Neural cell (in vitro differentiated cells): ENCODE measurements at regions not wholly inside any gene's neighbourhood (a gene's known extent, or its start where the extent isn't known, plus 50 kb on each side); places are given as distances from the start of the nearest gene placed in this dataset.

Experiments used
- H2AFZ ChIP-seq: fragments of 200-600, 300-800 bp; sonication (generic), shearing (Covaris generic); 2 replicates; pipeline ENCODE4 v1.6.0; 2014; ENCODE audit warnings: low read depth, mild to moderate bottlenecking, antibody characterized with exemption, low read length, moderate library complexity
- H3F3A ChIP-seq: fragments of 200-600 bp; shearing (Covaris generic); 2 replicates; pipeline ENCODE4 v1.6.1; 2016; ENCODE audit warnings: mild to moderate bottlenecking, moderate library complexity, mixed read lengths, antibody characterized with exemption, low read length; ENCODE audit not compliant: insufficient read depth, poor library complexity, severe bottlenecking
- H3K27ac ChIP-seq: fragments of 200-600, 300-800 bp; sonication (generic), shearing (Covaris generic); 2 replicates; pipeline ENCODE4 v1.5.1; 2014; ENCODE audit warnings: mild to moderate bottlenecking, low read length, moderate library complexity
- H3K27me3 ChIP-seq: fragments of 300-800, 200-600 bp; sonication (generic), shearing (Covaris generic); 2 replicates; pipeline ENCODE4 v1.6.0; 2014; ENCODE audit warnings: mild to moderate bottlenecking, low read depth, low read length, moderate library complexity; ENCODE audit not compliant: insufficient read depth
- H3K36me3 ChIP-seq: fragments of 300-800, 200-600 bp; sonication (generic), shearing (Covaris generic); 2 replicates; pipeline ENCODE4 v1.5.1; 2014; ENCODE audit warnings: mild to moderate bottlenecking, antibody characterized with exemption, low read length, moderate library complexity; ENCODE audit not compliant: insufficient read depth
- H3K4me2 ChIP-seq: fragments of 300-800, 200-600 bp; sonication (generic), shearing (Covaris generic); 2 replicates; pipeline ENCODE4 v1.6.0; 2014; ENCODE audit warnings: mild to moderate bottlenecking, low read length
- H3K4me3 ChIP-seq: fragments of 300-800, 200-600 bp; sonication (generic), shearing (Covaris generic); 2 replicates; pipeline ENCODE4 v1.5.1; 2014; ENCODE audit warnings: mild to moderate bottlenecking, low read length, moderate library complexity
- H3K79me2 ChIP-seq: fragments of 200-600 bp; shearing (Covaris generic); replicated peaks from 2 replicates; pipeline ENCODE4 v1.6.0; 2014; ENCODE audit warnings: mild to moderate bottlenecking, low read length, moderate library complexity; ENCODE audit not compliant: insufficient read depth
- H3K9ac ChIP-seq: fragments of 300-800, 200-600 bp; sonication (generic), shearing (Covaris generic); 2 replicates; pipeline ENCODE4 v1.6.1; 2016; ENCODE audit warnings: mild to moderate bottlenecking, low read length, mixed read lengths
- H3K9me2 ChIP-seq: fragments of 200-600 bp; shearing (Covaris generic); 2 replicates; pipeline ENCODE4 v1.6.1; 2016; ENCODE audit warnings: mild to moderate bottlenecking, low read length, mixed read lengths; ENCODE audit not compliant: insufficient read depth
- H3K9me3 ChIP-seq: fragments of 200-600, 300-800 bp; sonication (generic), shearing (Covaris generic); 2 replicates; pipeline ENCODE4 v1.6.1; 2016; ENCODE audit warnings: mild to moderate bottlenecking, mixed run types, low read length, moderate library complexity, mixed read lengths
- H4K20me1 ChIP-seq: fragments of 200-600 bp; shearing (Covaris generic); 2 replicates; pipeline ENCODE4 v1.6.1; 2016; ENCODE audit warnings: mild to moderate bottlenecking, mixed run types; ENCODE audit not compliant: insufficient read depth
- EP300 ChIP-seq: fragments of 450-650 bp; conservative IDR thresholded peaks from 2 replicates; pipeline ENCODE4 v1.6.1; 2014; ENCODE audit warnings: antibody characterized with exemption, mild to moderate bottlenecking, moderate library complexity; ENCODE audit not compliant: poor library complexity, severe bottlenecking
- EZH2 ChIP-seq: fragments of 200-600, 300-800 bp; shearing (Covaris generic), sonication (generic); IDR thresholded peaks from 2 replicates; pipeline ENCODE4 v1.6.1; 2014; ENCODE audit warnings: antibody characterized with exemption, low read length, borderline replicate concordance, mild to moderate bottlenecking; ENCODE audit not compliant: insufficient read depth, poor library complexity, severe bottlenecking
- MXI1 ChIP-seq: fragments of 450-650 bp; conservative IDR thresholded peaks from 2 replicates; pipeline ENCODE4 v1.6.1; 2014; ENCODE audit warnings: antibody characterized with exemption, mild to moderate bottlenecking; ENCODE audit not compliant: poor library complexity, severe bottlenecking
- POLR2AphosphoS5 ChIP-seq: IDR thresholded peaks from 2 replicates; pipeline ENCODE4 v1.6.1; 2012
- RAD21 ChIP-seq: fragments of 450-650 bp; conservative IDR thresholded peaks from 2 replicates; pipeline ENCODE4 v1.6.1; 2014; ENCODE audit warnings: antibody characterized with exemption, mild to moderate bottlenecking, moderate library complexity
- REST ChIP-seq: IDR thresholded peaks from 2 replicates; pipeline ENCODE4 v1.6.1; 2012; ENCODE audit warnings: borderline replicate concordance
- SMC3 ChIP-seq: fragments of 450-650 bp; conservative IDR thresholded peaks from 2 replicates; pipeline ENCODE4 v1.6.1; 2014; ENCODE audit warnings: antibody characterized with exemption, mild to moderate bottlenecking, moderate library complexity; ENCODE audit not compliant: poor library complexity
- TAF1 ChIP-seq: IDR thresholded peaks from 2 replicates; pipeline ENCODE4 v1.6.1; 2012; ENCODE audit warnings: low read depth
- TF ChIP-seq, protein P1 (sequence below): fragments of 450-650 bp; IDR thresholded peaks from 2 replicates; pipeline ENCODE4 v1.5.1; 2014; ENCODE audit warnings: antibody characterized with exemption, mild to moderate bottlenecking, moderate library complexity; ENCODE audit not compliant: poor library complexity, severe bottlenecking

GRCh38 chr11:64447831-64448598, 89.1 kb downstream of the RPS6KA4 start:
- Histone ChIP-seq H3K36me3 (no peaks in the 10 kb centered on the region), H3K27me3 (no peaks in the 10 kb centered on the region), H3K9me2 (no peaks in the 10 kb centered on the region), H3K9ac (no peak overlapping the region), H3F3A (no peaks in the 10 kb centered on the region), H3K79me2 (no peaks in the 10 kb centered on the region), H3K27ac (no peak overlapping the region), H3K4me3 (no peak overlapping the region), H3K4me2 (no peak overlapping the region), H3K9me3 (no peaks in the 10 kb centered on the region), H4K20me1 (no peaks in the 10 kb centered on the region), H2AFZ (no peak overlapping the region)
- TF ChIP-seq, protein P1, sequence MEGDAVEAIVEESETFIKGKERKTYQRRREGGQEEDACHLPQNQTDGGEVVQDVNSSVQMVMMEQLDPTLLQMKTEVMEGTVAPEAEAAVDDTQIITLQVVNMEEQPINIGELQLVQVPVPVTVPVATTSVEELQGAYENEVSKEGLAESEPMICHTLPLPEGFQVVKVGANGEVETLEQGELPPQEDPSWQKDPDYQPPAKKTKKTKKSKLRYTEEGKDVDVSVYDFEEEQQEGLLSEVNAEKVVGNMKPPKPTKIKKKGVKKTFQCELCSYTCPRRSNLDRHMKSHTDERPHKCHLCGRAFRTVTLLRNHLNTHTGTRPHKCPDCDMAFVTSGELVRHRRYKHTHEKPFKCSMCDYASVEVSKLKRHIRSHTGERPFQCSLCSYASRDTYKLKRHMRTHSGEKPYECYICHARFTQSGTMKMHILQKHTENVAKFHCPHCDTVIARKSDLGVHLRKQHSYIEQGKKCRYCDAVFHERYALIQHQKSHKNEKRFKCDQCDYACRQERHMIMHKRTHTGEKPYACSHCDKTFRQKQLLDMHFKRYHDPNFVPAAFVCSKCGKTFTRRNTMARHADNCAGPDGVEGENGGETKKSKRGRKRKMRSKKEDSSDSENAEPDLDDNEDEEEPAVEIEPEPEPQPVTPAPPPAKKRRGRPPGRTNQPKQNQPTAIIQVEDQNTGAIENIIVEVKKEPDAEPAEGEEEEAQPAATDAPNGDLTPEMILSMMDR, result no peak
- no peak for TF ChIP-seq REST
- no peak for TF ChIP-seq MXI1
- TF ChIP-seq RAD21, result no peak
- TF ChIP-seq POLR2AphosphoS5, result no peak
- no peak for TF ChIP-seq SMC3
- TF ChIP-seq EZH2, result no peak
- TF ChIP-seq EP300, result no peak
- no peak for TF ChIP-seq TAF1

DNA sequence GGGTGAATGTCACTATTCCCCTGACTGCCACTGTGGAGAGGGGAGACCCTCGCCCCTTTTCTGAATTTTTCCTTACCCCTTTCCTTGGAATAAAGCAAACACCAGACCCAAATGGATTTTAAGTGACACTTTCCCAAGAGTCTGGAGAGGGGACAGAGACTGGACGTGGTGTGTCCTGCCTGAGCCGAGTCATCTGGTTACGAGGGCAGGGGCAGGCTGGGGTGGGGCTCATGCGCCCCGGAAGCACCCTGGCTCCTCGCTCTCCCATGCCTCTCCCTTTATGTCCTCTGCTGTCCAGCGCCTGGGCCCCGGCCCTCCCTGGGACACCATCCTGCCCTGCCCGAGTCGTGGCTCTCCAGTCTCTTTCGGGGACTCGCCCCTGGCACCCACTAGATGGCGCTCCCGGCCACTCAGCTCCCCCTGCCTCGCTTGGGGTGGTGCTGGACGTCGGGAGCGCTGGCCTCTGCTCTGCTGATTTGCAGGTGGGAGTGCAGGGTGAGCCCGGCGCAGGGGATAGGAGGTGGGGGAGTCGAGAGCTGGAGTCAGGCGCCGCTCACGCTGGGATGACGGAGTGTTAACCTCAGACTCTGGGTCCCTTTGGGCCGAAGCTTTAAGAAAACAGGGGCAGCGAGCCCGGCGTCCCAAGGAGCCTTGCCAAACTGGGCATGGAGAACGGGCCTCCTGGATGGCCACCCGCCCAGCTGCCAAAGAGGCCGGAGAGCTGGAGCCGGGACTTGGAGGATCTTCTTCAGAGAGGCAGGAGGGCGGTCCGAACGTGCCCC, 89.8 kb downstream of the RPS6KA4 start:
- Histone ChIP-seq H3K27me3 (no peaks in the 10 kb centered on the region), H3K9ac (peak overlapping the region; percentile 42), H2AFZ (peak overlapping the region; percentile 19), H3K9me3 (no peaks in the 10 kb centered on the region), H3K4me3 (peak overlapping the region; percentile 59), H3K27ac (no peak overlapping the region), H3K4me2 (peak overlapping the region; percentile 14), H4K20me1 (no peaks in the 10 kb centered on the region), H3K79me2 (no peaks in the 10 kb centered on the region), H3K9me2 (no peaks in the 10 kb centered on the region), H3F3A (no peaks in the 10 kb centered on the region), H3K36me3 (no peaks in the 10 kb centered on the region)
- TF ChIP-seq, protein P1, result peak; percentile 86
- TF ChIP-seq RAD21, result peak; percentile 79
- TF ChIP-seq REST, result no peak
- peak; percentile 74 for TF ChIP-seq SMC3
- no peak for TF ChIP-seq EP300
- no peak for TF ChIP-seq EZH2
- TF ChIP-seq MXI1, result peak; percentile 9
- no peak for TF ChIP-seq POLR2AphosphoS5
- no peak for TF ChIP-seq TAF1
